ENCODE measurements at regions not wholly inside any gene's neighbourhood (a gene's known extent, or its start where the extent isn't known, plus 50 kb on each side); places are given as distances from the start of the nearest gene placed in this dataset.

DNA sequence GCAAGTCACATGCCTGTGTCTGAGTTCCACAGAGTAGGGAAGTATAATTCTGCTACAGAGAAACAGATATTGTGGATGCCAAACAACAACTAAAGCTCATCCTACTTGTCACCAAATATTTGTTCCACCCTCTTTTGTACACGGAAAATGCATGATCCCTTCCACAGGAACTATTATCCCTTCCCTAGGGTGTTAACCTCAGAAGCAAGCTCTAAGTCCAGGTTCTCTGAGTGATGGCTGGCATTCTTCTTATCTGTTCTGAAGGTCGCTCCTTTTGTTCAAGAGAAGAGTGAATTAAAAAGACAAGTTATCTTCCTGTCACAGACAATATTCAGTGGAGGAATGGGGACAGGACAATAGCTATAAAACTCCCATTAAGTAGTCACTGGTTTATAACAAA is 460.1 kb upstream of the GCFC2 start:
- Mint-ChIP-seq H3K4me1 (ENCODE audit: low read depth, unreplicated experiment) (no peaks in the 10 kb centered on the region), H3K4me3 (ENCODE audit: low read depth, unreplicated experiment) (no peak overlapping the region), H3K9me3 (ENCODE audit: low read depth, unreplicated experiment) (peaks cover 18% of the 10 kb centered on the region), H3K27me3 (ENCODE audit: unreplicated experiment) (no peaks in the 10 kb centered on the region), H3K36me3 (ENCODE audit: insufficient read depth, unreplicated experiment) (no peaks in the 10 kb centered on the region), H3K27ac (ENCODE audit: unreplicated experiment) (no peak overlapping the region)
- DNase-seq, result no peak
- CTCF ChIA-PET, result no interaction called here
- intact Hi-C loops (cut with micrococcal nuclease; ENCODE audit: unreplicated experiment), result no loop called here
- BruUV-seq (replicated peaks), result no TSS peak
- TF ChIP-seq, protein P1, sequence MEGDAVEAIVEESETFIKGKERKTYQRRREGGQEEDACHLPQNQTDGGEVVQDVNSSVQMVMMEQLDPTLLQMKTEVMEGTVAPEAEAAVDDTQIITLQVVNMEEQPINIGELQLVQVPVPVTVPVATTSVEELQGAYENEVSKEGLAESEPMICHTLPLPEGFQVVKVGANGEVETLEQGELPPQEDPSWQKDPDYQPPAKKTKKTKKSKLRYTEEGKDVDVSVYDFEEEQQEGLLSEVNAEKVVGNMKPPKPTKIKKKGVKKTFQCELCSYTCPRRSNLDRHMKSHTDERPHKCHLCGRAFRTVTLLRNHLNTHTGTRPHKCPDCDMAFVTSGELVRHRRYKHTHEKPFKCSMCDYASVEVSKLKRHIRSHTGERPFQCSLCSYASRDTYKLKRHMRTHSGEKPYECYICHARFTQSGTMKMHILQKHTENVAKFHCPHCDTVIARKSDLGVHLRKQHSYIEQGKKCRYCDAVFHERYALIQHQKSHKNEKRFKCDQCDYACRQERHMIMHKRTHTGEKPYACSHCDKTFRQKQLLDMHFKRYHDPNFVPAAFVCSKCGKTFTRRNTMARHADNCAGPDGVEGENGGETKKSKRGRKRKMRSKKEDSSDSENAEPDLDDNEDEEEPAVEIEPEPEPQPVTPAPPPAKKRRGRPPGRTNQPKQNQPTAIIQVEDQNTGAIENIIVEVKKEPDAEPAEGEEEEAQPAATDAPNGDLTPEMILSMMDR (IDR thresholded peaks at IDR 0.05; ENCODE audit: unreplicated experiment), result no peak

DNA sequence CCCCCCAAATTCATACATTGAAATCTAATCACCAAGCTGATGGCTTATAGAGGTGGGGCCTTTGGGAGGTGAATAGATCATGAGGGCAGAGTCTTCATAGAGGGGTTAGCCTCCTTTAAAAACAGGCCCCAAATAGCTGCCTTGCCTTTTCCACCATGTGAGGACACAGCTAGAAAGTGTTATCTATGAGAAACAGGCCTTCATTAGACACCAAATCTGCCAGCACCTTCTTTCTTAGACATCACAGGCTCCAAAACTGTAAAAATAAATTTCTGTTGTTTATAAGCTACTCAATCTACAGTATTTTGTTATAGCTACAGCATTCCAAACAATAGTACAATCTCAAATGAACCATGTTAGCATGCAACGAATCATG is 459.3 kb upstream of the GCFC2 start:
- Mint-ChIP-seq H3K36me3 (ENCODE audit: insufficient read depth, unreplicated experiment) (no peaks in the 10 kb centered on the region), H3K4me3 (ENCODE audit: low read depth, unreplicated experiment) (no peak overlapping the region), H3K4me1 (ENCODE audit: low read depth, unreplicated experiment) (no peaks in the 10 kb centered on the region), H3K9me3 (ENCODE audit: low read depth, unreplicated experiment) (peaks cover 13% of the 10 kb centered on the region), H3K27ac (ENCODE audit: unreplicated experiment) (no peak overlapping the region), H3K27me3 (ENCODE audit: unreplicated experiment) (no peaks in the 10 kb centered on the region)
- DNase-seq, result no peak
- CTCF ChIA-PET, result no interaction called here
- intact Hi-C loops (cut with micrococcal nuclease; ENCODE audit: unreplicated experiment), result no loop called here
- no TSS peak for BruUV-seq (replicated peaks)
- TF ChIP-seq, protein P1 (IDR thresholded peaks at IDR 0.05; ENCODE audit: unreplicated experiment), result no peak

DNA sequence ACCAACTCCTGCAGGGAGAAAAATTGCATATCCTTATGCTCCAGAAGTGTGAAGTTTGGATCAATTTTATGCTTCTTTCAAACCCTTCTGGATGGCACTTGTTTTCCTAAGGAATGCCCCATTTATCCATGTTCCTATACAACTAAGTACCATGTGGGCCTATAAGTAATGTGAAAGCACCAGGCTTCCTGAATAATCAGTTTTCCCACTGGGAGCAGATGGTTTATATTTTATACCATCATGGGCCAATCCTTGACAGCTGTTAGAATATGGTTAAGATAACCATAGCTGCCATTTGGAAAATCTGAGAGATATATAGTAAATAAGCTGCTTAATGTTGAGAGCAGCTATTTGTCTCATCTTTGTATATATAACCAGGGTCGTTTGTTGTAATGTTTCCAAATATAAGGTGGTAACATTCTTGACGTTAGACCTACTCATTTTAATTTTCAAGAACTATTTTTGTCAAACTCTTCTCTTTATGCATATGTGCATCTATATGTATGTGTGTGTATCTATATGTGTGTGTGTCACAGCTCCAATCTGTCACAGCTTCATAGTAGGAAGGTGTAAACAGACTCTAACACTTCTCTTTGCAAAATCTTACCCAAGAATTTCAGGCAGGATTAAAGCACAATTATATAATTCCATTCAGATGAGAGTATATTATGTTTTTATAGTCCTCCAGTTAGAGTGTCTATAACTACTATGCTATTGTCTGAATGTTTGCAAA is 458.7 kb upstream of the GCFC2 start:
- Mint-ChIP-seq H3K4me3 (ENCODE audit: low read depth, unreplicated experiment) (no peak overlapping the region), H3K9me3 (ENCODE audit: low read depth, unreplicated experiment) (peaks cover 10% of the 10 kb centered on the region), H3K36me3 (ENCODE audit: insufficient read depth, unreplicated experiment) (no peaks in the 10 kb centered on the region), H3K27me3 (ENCODE audit: unreplicated experiment) (no peaks in the 10 kb centered on the region), H3K4me1 (ENCODE audit: low read depth, unreplicated experiment) (no peaks in the 10 kb centered on the region), H3K27ac (ENCODE audit: unreplicated experiment) (no peak overlapping the region)
- TF ChIP-seq, protein P1 (IDR thresholded peaks at IDR 0.05; ENCODE audit: unreplicated experiment), result no peak
- no TSS peak for BruUV-seq (replicated peaks)
- no peak for DNase-seq
- CTCF ChIA-PET, result no interaction called here
- intact Hi-C loops (cut with micrococcal nuclease; ENCODE audit: unreplicated experiment), result no loop called here

DNA sequence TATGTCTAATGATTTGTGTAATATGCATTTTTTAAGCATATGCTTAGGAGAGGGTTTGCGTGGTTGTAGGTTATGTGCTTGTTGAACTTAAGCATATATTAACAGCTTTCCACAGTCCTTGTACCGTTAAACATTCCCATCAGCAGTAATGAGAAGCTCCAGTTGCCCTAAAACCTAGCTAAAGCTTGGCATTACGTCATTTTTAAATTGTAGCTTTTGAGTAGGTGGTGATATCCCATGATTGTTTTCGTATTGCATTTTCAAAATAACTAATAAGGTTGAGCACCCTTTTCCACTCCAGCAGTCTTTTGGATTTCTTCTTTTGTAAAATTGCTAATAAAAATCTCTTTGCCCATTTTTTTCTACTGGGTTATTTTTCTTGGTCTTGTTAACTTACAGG is 453.1 kb upstream of the GCFC2 start:
- TF ChIP-seq, protein P1 (IDR thresholded peaks at IDR 0.05; ENCODE audit: unreplicated experiment), result no peak
- no peaks in the 10 kb centered on the region for H3K36me3 Mint-ChIP-seq (ENCODE audit: insufficient read depth, unreplicated experiment)
- no peak for DNase-seq
- H3K4me1 Mint-ChIP-seq (ENCODE audit: low read depth, unreplicated experiment), result no peaks in the 10 kb centered on the region
- H3K4me3 Mint-ChIP-seq (ENCODE audit: low read depth, unreplicated experiment), result no peak overlapping the region
- no TSS peak for BruUV-seq (replicated peaks)
- intact Hi-C loops (cut with micrococcal nuclease; ENCODE audit: unreplicated experiment), result no loop called here
- H3K27me3 Mint-ChIP-seq (ENCODE audit: unreplicated experiment), result no peaks in the 10 kb centered on the region
- CTCF ChIA-PET, result no interaction called here
- no peak overlapping the region for H3K27ac Mint-ChIP-seq (ENCODE audit: unreplicated experiment)
- H3K9me3 Mint-ChIP-seq (ENCODE audit: low read depth, unreplicated experiment), result peaks cover 13% of the 10 kb centered on the region

All from Calu3 (cell line).